GM18861 (cell line): ENCODE measurements at regions not wholly inside any gene's neighbourhood (a gene's known extent, or its start where the extent isn't known, plus 50 kb on each side); places are given as distances from the start of the nearest gene placed in this dataset.

Experiments used
- ATAC-seq: cut with Tn5 transposase; IDR thresholded peaks from one replicate; pipeline ENCODE4 v1.9.1; 2021; ENCODE audit not compliant: unreplicated experiment

DNA sequence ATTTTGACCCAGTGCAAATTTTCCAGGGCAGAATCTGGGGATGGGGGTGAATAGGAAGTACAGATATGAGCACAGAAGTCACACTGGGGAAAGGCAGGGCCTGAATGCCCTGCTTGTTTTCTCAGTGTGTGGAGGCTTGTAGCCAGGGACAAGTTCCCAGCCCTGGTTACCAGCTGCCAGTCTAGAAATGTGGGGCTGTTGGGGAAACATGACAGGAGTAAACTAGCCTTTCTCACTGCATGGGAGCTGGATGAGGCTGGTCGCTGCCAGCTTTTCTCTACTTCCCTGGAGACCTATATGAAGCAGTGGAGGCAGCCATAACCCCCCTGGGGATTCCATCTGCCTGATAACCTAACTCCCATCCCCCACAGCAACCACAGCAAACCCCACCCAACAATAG lies 2267.7 kb downstream of the PCDH9 start:
- no peak for ATAC-seq

DNA sequence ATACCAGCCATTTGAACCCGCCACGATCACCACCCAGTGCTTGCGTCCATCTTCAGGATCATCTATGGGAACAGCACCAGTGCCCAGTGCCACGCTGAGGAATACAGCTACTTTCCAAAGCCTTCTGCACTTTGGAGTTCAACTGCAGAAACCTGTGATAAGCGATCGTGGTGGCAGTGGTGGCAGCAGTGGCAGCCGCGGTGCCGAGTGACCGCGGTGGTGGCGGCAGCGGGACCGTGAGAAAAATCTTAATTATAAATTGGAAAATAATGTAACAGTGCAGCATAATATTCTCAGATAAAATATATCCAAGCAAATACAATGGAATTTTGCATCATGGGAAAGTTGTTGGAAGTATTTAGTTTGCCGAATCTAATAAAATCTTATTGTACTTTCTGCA lies 2270.9 kb downstream of the PCDH9 start:
- ATAC-seq = no peak

DNA sequence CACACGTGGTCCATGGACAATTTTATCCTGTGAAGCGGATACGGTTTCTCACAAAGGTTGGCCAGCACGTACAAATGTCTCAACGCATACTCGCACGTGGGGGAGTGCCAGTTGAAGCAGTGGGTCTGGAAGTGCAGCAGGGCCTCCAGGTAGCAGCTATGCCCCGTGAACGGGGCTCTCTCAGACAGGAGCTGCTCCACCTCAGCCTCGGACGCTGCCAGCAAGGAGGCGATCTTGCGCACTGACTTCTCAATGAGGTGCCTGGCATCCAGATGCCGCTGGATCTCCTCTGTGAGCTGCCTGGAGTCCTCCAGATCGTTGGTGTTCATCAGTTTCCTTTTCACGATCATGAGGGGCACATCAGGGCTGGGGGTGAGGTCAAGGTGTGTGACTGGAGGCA lies 2272.0 kb downstream of the PCDH9 start:
- ATAC-seq = no peak

DNA sequence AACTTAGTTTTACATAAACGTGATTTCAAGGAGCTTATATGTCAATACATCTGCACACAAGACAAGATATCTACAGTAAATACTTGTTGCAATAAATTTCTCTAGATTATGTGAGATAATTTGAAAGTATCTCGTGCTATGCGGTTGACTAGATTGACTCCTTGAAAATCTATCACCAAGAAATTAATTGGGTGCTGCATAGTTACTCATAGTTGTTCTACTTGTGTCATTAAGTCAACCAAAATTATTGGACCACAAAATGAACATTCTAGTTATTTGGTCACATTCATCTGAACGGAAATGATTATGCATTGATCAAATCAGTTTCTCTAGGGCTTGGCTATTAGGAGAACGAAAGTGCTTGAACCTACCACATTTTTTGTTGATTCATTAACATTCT lies 2291.5 kb downstream of the PCDH9 start:
- no peak for ATAC-seq

DNA sequence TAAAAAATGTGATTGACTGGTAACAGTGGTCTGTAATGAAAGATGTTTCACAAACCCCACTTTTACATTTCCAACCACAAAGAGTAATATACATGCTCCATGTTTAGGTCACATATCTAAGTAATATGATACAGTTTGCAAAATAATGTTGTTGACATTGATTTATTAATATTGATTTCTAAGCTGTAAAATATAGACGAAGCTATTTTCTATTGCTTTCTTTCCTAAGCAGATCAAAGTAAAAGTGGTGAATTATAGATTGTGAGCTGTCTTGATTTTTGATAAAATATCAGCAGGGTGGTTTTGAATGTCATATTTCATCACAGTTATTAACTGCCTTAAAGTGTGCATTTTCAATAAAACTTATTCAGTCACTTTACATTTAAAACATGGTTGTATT lies 2292.8 kb downstream of the PCDH9 start:
- ATAC-seq = no peak

DNA sequence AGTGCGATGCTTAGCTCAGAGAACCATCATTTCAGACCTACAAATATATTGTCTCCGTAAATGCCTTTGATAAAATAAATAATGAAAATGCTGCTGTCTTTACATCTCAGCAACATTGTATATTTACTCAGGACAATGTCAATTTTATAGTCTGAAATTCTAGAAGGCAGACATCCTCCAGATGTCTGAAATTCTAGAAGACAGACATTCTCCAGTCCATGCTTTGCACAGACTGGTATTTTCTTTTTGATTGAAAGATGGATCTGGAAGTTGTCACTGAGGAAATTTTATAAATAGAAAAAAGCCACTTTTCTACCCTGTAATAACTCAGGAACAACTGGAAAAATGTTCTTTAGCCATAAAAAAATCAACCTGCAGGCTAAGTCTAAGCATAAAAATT lies 2293.3 kb downstream of the PCDH9 start:
- no peak for ATAC-seq

DNA sequence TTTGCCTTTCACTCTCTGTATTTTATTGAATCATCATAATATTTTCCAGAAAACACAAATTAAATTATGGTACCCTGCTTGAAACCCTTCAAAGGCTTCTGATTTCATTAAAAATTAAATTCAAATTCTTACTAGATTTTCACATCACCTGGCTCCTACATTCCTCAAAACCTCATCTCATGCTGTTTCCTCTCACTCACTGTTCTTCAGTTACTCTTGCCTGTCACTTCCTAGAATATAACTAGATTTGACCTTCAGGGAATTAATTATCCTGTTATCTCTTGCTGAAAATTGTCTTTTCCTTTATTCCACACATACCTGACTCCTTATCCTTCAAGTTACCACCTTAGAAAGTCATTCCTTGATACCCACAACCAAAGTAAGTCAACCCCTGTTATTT lies 2294.7 kb downstream of the PCDH9 start:
- no peak for ATAC-seq

DNA sequence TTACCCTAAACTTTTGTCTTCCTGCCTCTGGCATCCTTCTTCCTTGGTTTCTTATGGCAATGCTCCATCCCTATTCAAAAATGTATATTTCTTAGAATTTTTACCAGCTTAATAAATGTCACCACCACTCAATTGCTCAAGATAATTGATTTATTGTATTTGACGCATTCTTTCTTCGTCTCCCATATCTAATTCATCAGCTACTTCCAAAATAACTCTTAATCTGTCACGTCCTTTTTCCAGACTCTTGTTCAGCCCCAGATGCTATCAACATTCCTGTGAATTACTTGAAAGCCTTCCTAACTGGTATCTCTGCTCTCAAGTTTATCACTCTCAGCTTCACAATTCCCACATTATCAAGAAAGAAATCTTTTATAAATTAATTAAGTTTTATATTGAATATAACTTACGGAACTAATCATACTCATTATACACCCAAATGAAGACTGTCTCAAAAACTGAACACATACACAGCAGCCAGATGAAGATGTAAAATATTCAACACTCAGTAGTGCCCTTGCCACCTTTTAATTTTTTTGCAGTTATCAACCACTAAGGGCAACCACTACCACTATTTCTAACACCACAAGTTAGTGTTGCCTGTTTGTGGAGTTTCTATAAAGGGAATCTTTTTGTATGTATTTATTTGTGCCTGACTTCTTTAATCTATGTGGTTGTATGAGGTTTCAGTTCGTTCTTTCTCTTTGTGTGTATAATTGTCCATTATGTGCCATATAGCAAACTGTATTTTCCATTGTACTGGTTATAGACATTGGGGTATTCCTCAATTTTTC lies 2295.4 kb downstream of the PCDH9 start:
- no peak for ATAC-seq

DNA sequence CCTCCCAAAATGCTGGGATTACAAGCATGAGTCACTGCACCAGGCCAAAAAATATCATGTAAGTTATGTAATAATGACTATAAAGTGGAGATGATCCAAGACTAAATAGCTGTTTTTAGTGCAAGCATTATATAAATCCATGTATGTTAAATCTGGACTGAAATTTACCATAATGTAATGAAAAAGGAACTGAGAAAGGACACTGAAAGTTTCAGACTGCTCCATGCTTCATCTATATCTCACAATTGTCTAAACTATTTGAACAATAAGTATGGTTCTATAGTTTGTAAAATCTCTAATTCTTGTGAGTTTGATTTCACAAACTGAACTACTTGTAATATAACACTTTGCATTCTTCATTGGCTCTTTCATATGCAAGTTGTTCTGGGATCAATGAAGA lies 2299.5 kb downstream of the PCDH9 start:
- ATAC-seq = no peak

DNA sequence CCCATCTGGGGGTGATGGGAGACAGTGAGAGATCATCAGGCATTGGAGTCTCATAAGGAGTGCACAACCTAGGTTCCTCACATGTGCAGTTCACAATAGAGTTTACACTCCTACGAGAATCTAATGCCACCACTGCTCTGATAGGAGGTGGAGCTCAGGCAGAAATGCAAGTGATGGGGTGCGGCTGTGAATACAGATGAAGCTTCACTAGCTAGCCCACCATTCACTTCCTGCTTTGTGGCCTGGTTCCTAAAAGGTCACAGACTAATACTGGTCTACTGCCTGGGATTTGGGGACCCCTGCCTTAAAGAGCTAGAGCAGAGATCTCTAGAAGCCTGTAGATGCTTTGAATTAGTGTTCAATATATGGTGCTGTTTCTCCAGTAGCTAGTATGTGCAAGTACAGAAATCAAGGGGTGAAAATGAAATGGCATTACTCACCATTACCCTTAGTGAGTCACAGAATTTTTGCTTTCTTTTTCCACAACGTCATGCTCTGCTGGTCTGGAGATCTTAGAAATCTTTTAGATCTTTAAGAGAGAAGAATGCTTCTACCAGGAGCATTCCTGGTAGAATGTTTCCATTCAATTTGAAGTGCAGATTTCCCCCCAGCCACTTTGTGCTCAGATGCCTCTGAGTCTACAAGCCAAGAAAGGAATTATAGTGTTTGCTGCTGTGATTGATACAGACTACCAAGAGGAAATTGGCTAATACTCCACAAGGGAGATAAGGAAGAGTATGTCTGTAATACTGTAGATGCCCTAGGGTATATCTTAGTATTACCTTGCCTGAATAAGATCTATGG lies 2301.2 kb downstream of the PCDH9 start:
- no peak for ATAC-seq

DNA sequence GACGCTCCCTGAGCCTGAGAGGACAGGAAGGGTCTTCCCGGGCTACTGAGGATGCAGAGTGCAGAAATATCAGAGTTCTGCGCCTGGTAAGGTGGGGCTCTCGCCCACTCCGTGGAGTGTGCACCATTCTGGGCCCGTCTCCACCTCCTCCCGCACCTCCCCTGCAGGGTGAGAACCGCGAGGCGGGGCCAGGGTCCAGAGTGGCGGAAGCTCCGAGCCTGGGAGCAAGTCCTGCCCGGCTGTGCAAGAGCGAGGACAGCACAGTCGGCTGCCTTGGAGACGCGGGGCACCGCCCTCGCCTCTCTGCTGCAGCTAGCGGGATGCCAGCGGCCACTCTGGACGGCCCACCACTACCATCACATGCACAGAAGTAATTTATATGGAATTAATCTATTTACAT lies 2304.4 kb downstream of the PCDH9 start:
- ATAC-seq = no peak

DNA sequence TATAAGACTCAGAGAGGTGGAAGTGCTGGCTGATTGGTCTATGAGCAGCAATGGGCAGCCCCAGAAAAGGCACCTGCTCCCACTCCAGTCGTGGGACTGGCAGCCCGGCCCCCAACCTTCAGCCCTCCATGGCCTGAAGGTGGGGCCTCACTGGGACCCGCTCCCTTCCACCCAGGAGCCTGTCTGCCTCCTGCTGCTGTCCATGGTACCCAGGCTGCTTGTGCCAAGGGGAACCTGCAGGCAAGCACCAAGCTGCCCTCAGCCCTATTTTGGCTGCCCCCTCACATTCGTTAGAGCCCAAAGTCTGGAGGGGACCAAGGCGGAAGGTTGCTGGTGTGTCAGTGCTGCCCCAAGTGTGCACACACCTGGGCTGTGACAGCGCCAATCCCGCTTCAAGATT lies 2304.9 kb downstream of the PCDH9 start:
- ATAC-seq = no peak

DNA sequence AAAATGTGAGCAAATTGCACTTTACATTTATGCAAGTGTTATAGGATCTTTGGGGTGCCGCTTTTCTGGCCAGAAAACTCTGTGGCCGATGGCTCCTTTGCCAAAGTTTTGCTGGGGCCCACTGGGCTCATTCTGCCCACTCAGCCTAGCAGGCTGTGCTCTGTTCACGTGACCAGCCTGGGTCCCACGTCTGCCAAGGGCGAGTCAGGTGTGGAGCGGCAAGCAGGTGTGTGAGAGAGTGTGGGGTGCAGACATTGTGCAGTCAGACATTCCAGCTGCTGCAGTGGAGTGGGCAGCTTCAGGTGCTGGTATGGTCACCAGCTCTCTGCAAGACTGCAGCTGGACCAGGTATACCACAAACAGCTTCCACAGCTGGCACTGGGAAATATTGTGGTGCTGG lies 2305.7 kb downstream of the PCDH9 start:
- no peak for ATAC-seq

DNA sequence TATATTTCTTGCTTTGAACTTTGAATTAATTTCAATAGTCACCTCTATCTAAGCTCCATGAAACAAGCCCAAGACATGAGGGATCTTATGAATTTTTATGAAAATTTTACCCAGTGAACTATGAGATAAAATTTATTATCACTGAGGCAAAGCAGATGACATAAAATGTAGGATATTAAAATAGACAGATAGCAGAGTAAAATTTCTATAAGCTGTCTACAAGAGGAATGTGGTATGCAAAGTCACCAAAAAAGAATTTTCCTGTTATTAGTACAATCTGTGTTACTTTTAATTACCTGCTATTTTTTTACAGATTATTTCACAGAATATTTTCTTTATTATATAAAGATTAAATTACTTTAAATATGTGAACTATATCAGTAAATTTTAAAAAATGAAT lies 2312.6 kb downstream of the PCDH9 start:
- ATAC-seq = no peak

DNA sequence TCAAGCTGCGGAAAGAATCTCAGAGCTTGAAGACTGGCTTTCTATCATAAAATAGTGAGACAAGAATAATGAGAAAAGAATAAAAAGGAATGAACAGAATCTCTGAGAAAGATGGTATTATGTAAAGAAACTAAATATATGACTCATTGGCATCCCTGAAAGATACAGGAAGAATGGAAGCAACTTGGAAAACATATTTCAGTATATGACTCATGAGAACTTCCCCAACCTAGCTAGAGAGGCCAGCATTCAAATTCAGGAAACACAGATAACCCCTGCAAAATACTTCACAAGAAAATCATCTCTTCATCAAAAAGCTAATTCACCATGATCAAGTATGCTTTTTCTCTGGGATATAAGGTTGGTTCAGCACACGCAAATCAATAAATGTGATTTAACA lies 2318.0 kb downstream of the PCDH9 start:
- no peak for ATAC-seq

DNA sequence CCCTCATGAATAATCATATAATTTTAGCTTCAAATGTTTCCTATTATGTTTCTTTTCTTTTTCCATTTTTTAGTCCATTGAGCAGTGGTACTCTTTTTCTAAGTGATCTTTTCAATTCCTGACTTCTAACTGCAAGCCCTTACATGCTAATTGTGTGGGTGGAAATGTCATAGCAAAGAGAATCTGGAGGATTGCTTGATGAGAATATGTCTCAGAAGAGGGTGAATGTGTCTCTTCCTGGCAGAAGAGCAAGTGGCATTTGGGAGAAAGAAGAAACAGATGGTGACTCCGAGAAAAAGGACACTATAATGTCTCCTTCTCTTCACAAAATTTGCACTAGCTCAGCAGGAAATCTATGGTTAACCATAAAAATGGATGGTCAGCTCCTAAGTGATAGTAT lies 2320.0 kb downstream of the PCDH9 start:
- ATAC-seq = no peak

DNA sequence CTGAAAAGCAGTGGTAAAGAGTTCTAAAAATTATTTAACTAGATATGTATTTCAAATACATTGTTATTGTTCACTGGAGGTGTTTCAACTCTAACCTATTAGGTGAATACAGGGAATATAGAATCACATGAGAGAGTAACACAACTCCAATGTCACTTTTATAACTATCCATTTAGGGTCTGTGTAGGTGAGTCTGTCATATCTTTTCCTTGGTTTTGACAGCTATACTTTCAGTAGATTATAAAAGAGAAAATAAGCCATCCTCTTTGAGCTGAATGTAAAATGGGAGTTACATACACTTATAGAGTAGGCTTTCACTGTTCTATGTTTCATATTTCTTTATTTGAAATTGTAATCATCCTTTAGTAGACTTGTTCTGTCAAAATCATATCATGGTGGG lies 2321.0 kb downstream of the PCDH9 start:
- ATAC-seq = no peak

DNA sequence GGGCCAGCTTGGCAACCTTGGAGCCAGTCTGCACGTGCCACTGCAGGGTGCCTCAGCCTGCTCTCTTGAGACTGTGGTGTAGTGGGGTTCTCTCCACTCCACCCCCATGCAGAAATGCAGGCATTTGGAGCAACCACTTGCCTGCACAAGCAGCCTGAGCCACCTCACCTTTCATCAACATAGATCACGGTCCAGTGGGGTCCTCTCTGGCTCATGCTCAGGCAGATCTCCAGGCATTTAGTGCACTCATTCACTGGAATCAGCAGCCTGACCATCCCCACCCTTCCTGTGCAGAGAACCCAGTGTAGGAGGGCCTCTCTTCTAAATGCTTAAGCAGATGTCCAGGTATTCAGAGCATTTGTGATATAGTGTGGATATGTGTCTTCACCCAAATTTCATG lies 2330.1 kb downstream of the PCDH9 start:
- ATAC-seq = no peak

DNA sequence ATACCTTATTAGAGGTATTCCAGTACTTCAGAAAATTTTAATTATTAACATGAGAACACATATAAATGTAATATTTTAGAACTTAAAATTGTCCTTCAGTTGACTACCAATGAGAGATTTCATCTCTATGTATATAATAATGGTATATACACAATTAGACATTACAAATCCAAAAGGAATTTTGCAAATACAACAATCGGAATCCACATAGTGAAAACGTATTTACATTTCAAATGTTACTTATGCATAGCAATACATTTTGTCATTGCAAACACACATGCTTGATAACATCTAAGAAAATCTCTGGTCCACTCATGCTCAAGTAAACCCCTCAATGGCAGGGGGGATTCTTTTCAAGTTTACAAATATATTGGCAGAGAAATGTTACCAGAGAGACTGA lies 2345.2 kb downstream of the PCDH9 start:
- no peak for ATAC-seq

DNA sequence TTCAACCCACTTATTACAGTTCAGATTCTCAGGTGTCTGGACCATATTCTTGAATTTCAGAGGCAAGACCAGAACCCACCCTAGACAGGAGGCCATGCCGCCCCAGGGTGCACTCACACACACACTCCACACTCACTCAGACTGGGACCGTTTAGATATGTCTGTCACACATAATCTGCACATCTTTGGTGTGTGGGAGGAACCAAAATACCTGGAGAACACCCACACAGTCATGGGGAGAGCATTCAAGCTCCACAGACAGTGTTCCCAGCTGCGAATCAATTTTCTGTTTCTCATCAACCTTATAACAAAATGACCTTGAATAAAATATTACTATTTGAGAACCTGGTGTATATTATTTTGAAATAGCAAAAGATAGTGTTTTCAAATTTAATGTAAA lies 2353.0 kb downstream of the PCDH9 start:
- ATAC-seq = no peak

DNA sequence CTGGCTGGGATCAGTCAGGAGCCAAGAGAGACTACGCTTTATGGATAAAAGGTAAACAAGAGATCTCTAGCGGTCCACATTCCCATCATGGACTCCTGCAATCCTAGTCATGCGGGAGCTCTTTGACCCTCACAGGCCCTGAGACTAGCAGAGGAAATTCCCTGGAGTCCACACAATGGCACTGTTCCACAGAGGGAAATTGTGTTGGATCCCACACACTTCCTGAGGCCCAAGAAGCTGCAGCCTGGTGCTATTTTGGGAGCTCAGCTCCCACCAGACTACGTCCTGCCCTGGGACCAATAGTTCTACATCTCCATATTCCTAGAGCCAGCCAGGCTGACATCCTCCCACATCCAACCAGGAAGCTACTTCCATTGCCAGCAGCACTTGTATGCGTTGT lies 2358.4 kb downstream of the PCDH9 start:
- ATAC-seq = no peak

DNA sequence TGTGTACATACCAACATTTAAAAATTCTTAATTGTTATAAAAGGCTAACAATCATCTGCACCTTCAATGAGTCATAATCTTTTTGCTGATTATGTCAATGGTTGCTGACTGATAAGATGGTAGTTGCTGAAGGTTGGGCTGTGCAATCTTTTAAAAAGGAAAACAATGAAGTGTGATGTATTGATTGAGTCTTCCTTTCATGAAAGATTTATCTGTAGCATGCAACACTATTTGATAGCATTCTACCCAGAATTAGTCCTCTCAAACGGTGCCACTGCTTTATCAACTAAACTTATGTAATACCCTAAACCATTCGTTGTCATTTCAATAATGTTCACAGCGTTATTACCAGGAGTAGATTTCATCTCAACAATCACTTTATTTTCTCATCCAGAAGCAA lies 2360.6 kb downstream of the PCDH9 start:
- no peak for ATAC-seq

DNA sequence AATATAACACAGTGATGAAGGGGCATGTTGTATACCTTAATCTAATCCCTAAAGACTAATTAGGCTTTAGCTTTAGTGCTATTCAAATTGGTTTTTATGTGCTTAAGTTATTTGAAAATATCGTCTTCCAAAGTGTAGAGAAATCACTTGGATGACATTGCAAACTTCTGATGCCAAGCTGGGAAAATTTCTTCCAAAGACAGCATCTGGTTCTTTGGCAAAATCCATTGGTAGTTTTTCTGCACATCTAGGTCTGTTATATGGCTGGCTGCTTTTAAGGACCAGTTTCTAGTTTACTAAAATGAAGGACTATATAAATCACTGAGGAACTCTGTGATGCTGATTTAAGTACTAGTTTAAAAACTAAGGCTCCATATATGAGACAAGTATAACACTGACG lies 2362.3 kb downstream of the PCDH9 start:
- no peak for ATAC-seq
